ENCODE measurements at regions not wholly inside any gene's neighbourhood (a gene's known extent, or its start where the extent isn't known, plus 50 kb on each side); places are given as distances from the start of the nearest gene placed in this dataset.

DNA sequence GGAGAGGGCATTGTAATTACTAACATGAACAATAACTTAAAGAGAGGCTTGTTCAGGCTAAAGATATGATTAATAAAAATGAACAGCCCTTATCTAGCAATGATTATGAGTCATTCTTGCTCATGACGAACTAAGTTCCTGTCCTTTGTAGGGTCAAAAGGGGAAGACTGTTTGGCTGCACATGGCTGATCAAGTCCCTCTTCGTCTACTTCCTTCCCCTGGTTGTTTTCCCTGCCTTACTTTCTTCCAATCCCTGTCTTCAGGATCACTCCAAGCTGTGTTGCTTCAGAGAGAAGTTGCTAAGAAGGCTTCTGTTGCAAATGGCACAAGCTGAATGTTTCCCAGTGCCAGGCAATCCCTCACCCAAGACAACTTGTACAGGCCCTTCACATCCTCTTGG lies 115.0 kb upstream of the HS3ST1 start:
- intact Hi-C loops (cut with micrococcal nuclease; ENCODE audit: unreplicated experiment) = loop anchor here (1.0 to 5.0 kb wide), 3 partner anchors 38 to 159 kb away; no protein-coding TSS in a partner anchor
- Histone ChIP-seq H3F3A (ENCODE audit: insufficient read depth, low read depth) (peaks cover 30% of the 10 kb centered on the region), H3K4me2 (peak overlapping the region; percentile 47), H3K4me1 (replicated peaks; ENCODE audit: insufficient read depth) (peaks cover 40% of the 10 kb centered on the region), H4K20me1 (ENCODE audit: insufficient read depth) (no peaks in the 10 kb centered on the region), H2AFZ (peak overlapping the region; percentile 75), H3K9me2 (ENCODE audit: insufficient read depth) (no peaks in the 10 kb centered on the region), H3K27ac (peak overlapping the region; percentile 87), H3K4me3 (no peak overlapping the region), H3K79me2 (ENCODE audit: low read depth) (no peaks in the 10 kb centered on the region), H3K27me3 (ENCODE audit: insufficient read depth, low read depth) (no peaks in the 10 kb centered on the region), H3K36me3 (ENCODE audit: low read depth) (no peaks in the 10 kb centered on the region), H3K9me3 (ENCODE audit: insufficient read depth, low read depth) (no peaks in the 10 kb centered on the region; the same call in 1 of the 2 replicates)
- ChIA-PET POLR2A (ENCODE audit: unreplicated experiment) (no interaction called here), CTCF (no interaction called here)
- no TSS peak for BruUV-seq (replicated peaks)
- TF ChIP-seq EZH2 (IDR thresholded peaks at IDR 0.05; ENCODE audit: low read depth) (no peak), CTCF (conservative IDR thresholded peaks at IDR 0.05) (no peak)
- DNase-seq = peak; percentile 20 to 83

DNA sequence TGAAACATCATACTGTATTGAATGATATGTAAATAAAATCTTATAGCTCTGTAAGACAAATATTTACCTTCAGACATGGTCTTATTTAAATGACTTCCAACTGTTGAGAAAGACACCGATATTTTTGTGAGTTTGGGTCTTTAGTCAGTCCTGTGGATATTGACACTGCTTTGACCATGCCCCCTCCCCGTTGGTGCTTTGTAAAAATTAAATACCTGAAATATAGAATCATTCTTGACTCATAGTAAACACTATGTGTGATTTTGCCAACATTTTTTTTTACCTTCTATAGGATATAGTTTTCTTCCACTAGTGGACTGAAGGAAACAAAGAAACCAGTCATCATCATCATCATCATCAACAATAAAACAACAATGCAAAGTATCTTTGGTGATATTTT lies 114.3 kb upstream of the HS3ST1 start:
- Histone ChIP-seq H3K9me2 (ENCODE audit: insufficient read depth) (no peaks in the 10 kb centered on the region), H4K20me1 (ENCODE audit: insufficient read depth) (no peaks in the 10 kb centered on the region), H3K4me1 (replicated peaks; ENCODE audit: insufficient read depth) (peaks cover 32% of the 10 kb centered on the region), H3K9me3 (ENCODE audit: insufficient read depth, low read depth) (no peaks in the 10 kb centered on the region; the same call in 1 of the 2 replicates), H3K4me2 (peak overlapping the region; percentile 47), H3K4me3 (no peak overlapping the region), H3K27ac (peak overlapping the region; percentile 87), H3K36me3 (ENCODE audit: low read depth) (no peaks in the 10 kb centered on the region), H3K27me3 (ENCODE audit: insufficient read depth, low read depth) (no peaks in the 10 kb centered on the region), H3F3A (ENCODE audit: insufficient read depth, low read depth) (peaks cover 24% of the 10 kb centered on the region), H3K79me2 (ENCODE audit: low read depth) (no peaks in the 10 kb centered on the region), H2AFZ (0 out of 2 replicates have a peak overlapping the region, but pooled peaks have one; percentile 5)
- POLR2A ChIA-PET (ENCODE audit: unreplicated experiment) = no interaction called here
- no TSS peak for BruUV-seq (replicated peaks)
- intact Hi-C loops (cut with micrococcal nuclease; ENCODE audit: unreplicated experiment) = loop anchor here (1.0 to 5.0 kb wide), 3 partner anchors 38 to 159 kb away; no protein-coding TSS in a partner anchor
- DNase-seq = peak in 1 of 2 experiments; percentile 67
- TF ChIP-seq CTCF (conservative IDR thresholded peaks at IDR 0.05) (no peak), EZH2 (IDR thresholded peaks at IDR 0.05; ENCODE audit: low read depth) (no peak)
- CTCF ChIA-PET = no interaction called here

GRCh38 chr4:11537846-11538245 lies 109.2 kb upstream of the HS3ST1 start:
- intact Hi-C loops (cut with micrococcal nuclease; ENCODE audit: unreplicated experiment) = no loop called here

More at GRCh38 chr4:11537846-11538245, 109.2 kb upstream of the HS3ST1 start:
- peaks cover 11% of the 10 kb centered on the region for H3K4me1 ChIP-seq (replicated peaks; ENCODE audit: insufficient read depth)
- CTCF ChIA-PET = no interaction called here
- H3K9me3 ChIP-seq (ENCODE audit: insufficient read depth, low read depth) = no peaks in the 10 kb centered on the region
- TF ChIP-seq CTCF (conservative IDR thresholded peaks at IDR 0.05) = no peak
- DNase-seq = no peak
- H4K20me1 ChIP-seq (ENCODE audit: insufficient read depth) = no peaks in the 10 kb centered on the region
- H3K79me2 ChIP-seq (ENCODE audit: low read depth) = no peaks in the 10 kb centered on the region
- no peak overlapping the region for H3K4me2 ChIP-seq
- no peak overlapping the region for H3K4me3 ChIP-seq
- BruUV-seq (replicated peaks) = no TSS peak
- no peak overlapping the region for H2AFZ ChIP-seq
- H3K27ac ChIP-seq = no peak overlapping the region
- peaks cover 11% of the 10 kb centered on the region for H3F3A ChIP-seq (ENCODE audit: insufficient read depth, low read depth)
- POLR2A ChIA-PET (ENCODE audit: unreplicated experiment) = no interaction called here
- no peaks in the 10 kb centered on the region for H3K27me3 ChIP-seq (ENCODE audit: insufficient read depth, low read depth)
- H3K36me3 ChIP-seq (ENCODE audit: low read depth) = no peaks in the 10 kb centered on the region
- no peaks in the 10 kb centered on the region for H3K9me2 ChIP-seq (ENCODE audit: insufficient read depth)

Data from PC-9 (cell line).